ENCODE measurements at regions not wholly inside any gene's neighbourhood (a gene's known extent, or its start where the extent isn't known, plus 50 kb on each side); places are given as distances from the start of the nearest gene placed in this dataset.
"Not testable (repeated sequence)": the region's sequence is repeated elsewhere in the genome, so short reads cannot be mapped to it uniquely, and the experiment has no call there.

- Histone ChIP-seq H3K4me1 (ENCODE audit: insufficient read depth, low read length) (peaks cover 24% of the 10 kb centered on the region), H3K9ac (ENCODE audit: low read depth, low read length) (peak overlapping the region; percentile 75; the same call in 1 of the 2 replicates), H3K27ac (ENCODE audit: low read length) (peak overlapping the region; percentile 3), H3K4me3 (ENCODE audit: low read length) (no peak overlapping the region), H3K9me3 (ENCODE audit: insufficient read depth, low read depth, low read length) (no peaks in the 10 kb centered on the region), H3K36me3 (ENCODE audit: insufficient read depth, low read depth, low read length) (no peaks in the 10 kb centered on the region), H3K27me3 (ENCODE audit: insufficient read depth, low read length) (no peaks in the 10 kb centered on the region)
Measured at GRCh38 chr1:234957330-234958065, 171.1 kb downstream of the TOMM20 start.

- Histone ChIP-seq H3K36me3 (ENCODE audit: insufficient read depth, low read depth, low read length) (no peaks in the 10 kb centered on the region), H3K4me3 (ENCODE audit: low read length) (no peak overlapping the region), H3K27ac (ENCODE audit: low read length) (peak overlapping the region; percentile 3), H3K4me1 (ENCODE audit: insufficient read depth, low read length) (peaks cover 22% of the 10 kb centered on the region), H3K9me3 (ENCODE audit: insufficient read depth, low read depth, low read length) (no peaks in the 10 kb centered on the region), H3K27me3 (ENCODE audit: insufficient read depth, low read length) (no peaks in the 10 kb centered on the region), H3K9ac (ENCODE audit: low read depth, low read length) (peak overlapping the region; percentile 75; the same call in 1 of the 2 replicates)
Measured at GRCh38 chr1:234956821-234957329, 171.8 kb downstream of the TOMM20 start.

- H3K27ac ChIP-seq (ENCODE audit: low read length): no peak overlapping the region
- peaks cover 22% of the 10 kb centered on the region for H3K4me1 ChIP-seq (ENCODE audit: insufficient read depth, low read length)
- H3K9me3 ChIP-seq (ENCODE audit: insufficient read depth, low read depth, low read length): no peaks in the 10 kb centered on the region
- H3K4me3 ChIP-seq (ENCODE audit: low read length): no peak overlapping the region
- no peaks in the 10 kb centered on the region for H3K27me3 ChIP-seq (ENCODE audit: insufficient read depth, low read length)
- H3K9ac ChIP-seq (ENCODE audit: low read depth, low read length): no peak overlapping the region
- H3K36me3 ChIP-seq (ENCODE audit: insufficient read depth, low read depth, low read length): no peaks in the 10 kb centered on the region
Measured at GRCh38 chr1:234955107-234955731, 173.4 kb downstream of the TOMM20 start.

GRCh38 chr1:234954613-234955012 lies 174.0 kb downstream of the TOMM20 start:
- Histone ChIP-seq H3K4me1 (ENCODE audit: insufficient read depth, low read length) (peaks cover 22% of the 10 kb centered on the region), H3K27me3 (ENCODE audit: insufficient read depth, low read length) (no peaks in the 10 kb centered on the region), H3K9ac (ENCODE audit: low read depth, low read length) (no peak overlapping the region), H3K9me3 (ENCODE audit: insufficient read depth, low read depth, low read length) (peaks cover 2% of the 10 kb centered on the region), H3K4me3 (ENCODE audit: low read length) (no peak overlapping the region), H3K36me3 (ENCODE audit: insufficient read depth, low read depth, low read length) (no peaks in the 10 kb centered on the region), H3K27ac (ENCODE audit: low read length) (no peak overlapping the region)

GRCh38 chr1:234953655-234954405 lies 174.8 kb downstream of the TOMM20 start:
- Histone ChIP-seq H3K4me1 (ENCODE audit: insufficient read depth, low read length) (peaks cover 22% of the 10 kb centered on the region), H3K27ac (ENCODE audit: low read length) (no peak overlapping the region), H3K9ac (ENCODE audit: low read depth, low read length) (no peak overlapping the region), H3K4me3 (ENCODE audit: low read length) (no peak overlapping the region), H3K36me3 (ENCODE audit: insufficient read depth, low read depth, low read length) (no peaks in the 10 kb centered on the region), H3K27me3 (ENCODE audit: insufficient read depth, low read length) (no peaks in the 10 kb centered on the region), H3K9me3 (ENCODE audit: insufficient read depth, low read depth, low read length) (peaks cover 8% of the 10 kb centered on the region)

GRCh38 chr1:234950598-234950997 lies 178.0 kb downstream of the TOMM20 start:
- H3K9ac ChIP-seq (ENCODE audit: low read depth, low read length): no peak overlapping the region
- H3K36me3 ChIP-seq (ENCODE audit: insufficient read depth, low read depth, low read length): no peaks in the 10 kb centered on the region
- no peak overlapping the region for H3K27ac ChIP-seq (ENCODE audit: low read length)
- H3K9me3 ChIP-seq (ENCODE audit: insufficient read depth, low read depth, low read length): peaks cover 8% of the 10 kb centered on the region
- H3K27me3 ChIP-seq (ENCODE audit: insufficient read depth, low read length): no peaks in the 10 kb centered on the region
- H3K4me3 ChIP-seq (ENCODE audit: low read length): no peak overlapping the region
- H3K4me1 ChIP-seq (ENCODE audit: insufficient read depth, low read length): no peaks in the 10 kb centered on the region

GRCh38 chr1:234949528-234949927 lies 179.1 kb downstream of the TOMM20 start:
- not testable (repeated sequence) for H3K27ac ChIP-seq (ENCODE audit: low read length); H3K36me3 ChIP-seq (ENCODE audit: insufficient read depth, low read depth, low read length); H3K4me3 ChIP-seq (ENCODE audit: low read length)

GRCh38 chr1:234944439-234945344 lies 183.9 kb downstream of the TOMM20 start:
- Histone ChIP-seq H3K36me3 (ENCODE audit: insufficient read depth, low read depth, low read length) (no peaks in the 10 kb centered on the region), H3K4me1 (ENCODE audit: insufficient read depth, low read length) (peaks cover 3% of the 10 kb centered on the region; the same call in 1 of the 2 replicates), H3K9ac (ENCODE audit: low read depth, low read length) (no peak overlapping the region), H3K4me3 (ENCODE audit: low read length) (no peak overlapping the region), H3K27ac (ENCODE audit: low read length) (no peak overlapping the region), H3K27me3 (ENCODE audit: insufficient read depth, low read length) (no peaks in the 10 kb centered on the region), H3K9me3 (ENCODE audit: insufficient read depth, low read depth, low read length) (peaks cover 7% of the 10 kb centered on the region)

More at GRCh38 chr1:234949528-234949927, 179.1 kb downstream of the TOMM20 start:
- not testable (repeated sequence) for H3K9me3 ChIP-seq (ENCODE audit: insufficient read depth, low read depth, low read length); H3K4me1 ChIP-seq (ENCODE audit: insufficient read depth, low read length); H3K27me3 ChIP-seq (ENCODE audit: insufficient read depth, low read length); H3K9ac ChIP-seq (ENCODE audit: low read depth, low read length)

- no peaks in the 10 kb centered on the region for H3K27me3 ChIP-seq (ENCODE audit: insufficient read depth, low read length)
- no peaks in the 10 kb centered on the region for H3K36me3 ChIP-seq (ENCODE audit: insufficient read depth, low read depth, low read length)
- peaks cover 3% of the 10 kb centered on the region; the same call in 1 of the 2 replicates for H3K4me1 ChIP-seq (ENCODE audit: insufficient read depth, low read length)
- no peaks in the 10 kb centered on the region for H3K9me3 ChIP-seq (ENCODE audit: insufficient read depth, low read depth, low read length)
- no peak overlapping the region for H3K27ac ChIP-seq (ENCODE audit: low read length)
- no peak overlapping the region for H3K4me3 ChIP-seq (ENCODE audit: low read length)
- no peak overlapping the region for H3K9ac ChIP-seq (ENCODE audit: low read depth, low read length)
Measured at GRCh38 chr1:234943836-234944402, 184.7 kb downstream of the TOMM20 start.

- Histone ChIP-seq H3K4me3 (ENCODE audit: low read length) (no peak overlapping the region), H3K27ac (ENCODE audit: low read length) (no peak overlapping the region), H3K27me3 (ENCODE audit: insufficient read depth, low read length) (no peaks in the 10 kb centered on the region), H3K9ac (ENCODE audit: low read depth, low read length) (no peak overlapping the region), H3K9me3 (ENCODE audit: insufficient read depth, low read depth, low read length) (no peaks in the 10 kb centered on the region), H3K4me1 (ENCODE audit: insufficient read depth, low read length) (peaks cover 3% of the 10 kb centered on the region; the same call in 1 of the 2 replicates), H3K36me3 (ENCODE audit: insufficient read depth, low read depth, low read length) (no peaks in the 10 kb centered on the region)
Measured at GRCh38 chr1:234942879-234943506, 185.6 kb downstream of the TOMM20 start.

Measured in iPS-20b (cell line).